Panc1 (cell line): ENCODE measurements at regions not wholly inside any gene's neighbourhood (a gene's known extent, or its start where the extent isn't known, plus 50 kb on each side); places are given as distances from the start of the nearest gene placed in this dataset.
"Not testable (repeated sequence)": the region's sequence is repeated elsewhere in the genome, so short reads cannot be mapped to it uniquely, and the experiment has no call there.

Experiments used
- POLR2AphosphoS5 ChIP-seq: IDR thresholded peaks from 2 replicates; pipeline ENCODE4 v1.6.1; 2012; ENCODE audit warnings: mild to moderate bottlenecking, low read depth, low read length, moderate library complexity
- TF ChIP-seq, protein P1 (sequence below): fragments of 450-650 bp; IDR thresholded peaks from 2 replicates; pipeline ENCODE4 v1.5.1; 2017; ENCODE audit warnings: mild to moderate bottlenecking

DNA sequence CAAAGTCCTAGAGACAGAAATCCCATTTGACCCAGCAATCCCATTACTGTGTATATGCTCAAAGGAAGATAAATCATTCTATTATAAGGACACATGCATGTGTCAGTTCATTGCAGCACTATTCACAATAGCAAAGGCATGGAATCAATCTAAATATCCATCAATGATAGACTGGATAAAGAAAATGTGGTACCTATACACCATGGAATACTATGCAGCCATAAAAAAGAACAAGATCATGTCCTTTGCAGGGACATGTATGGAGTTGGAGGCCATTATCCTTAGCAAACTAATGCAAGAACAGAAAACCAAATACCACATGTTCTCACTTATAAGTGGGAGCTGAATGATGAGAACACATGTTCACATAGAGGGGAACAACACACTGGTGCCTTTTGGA lies 169.8 kb upstream of the ATXN1 start:
- TF ChIP-seq, protein P1, sequence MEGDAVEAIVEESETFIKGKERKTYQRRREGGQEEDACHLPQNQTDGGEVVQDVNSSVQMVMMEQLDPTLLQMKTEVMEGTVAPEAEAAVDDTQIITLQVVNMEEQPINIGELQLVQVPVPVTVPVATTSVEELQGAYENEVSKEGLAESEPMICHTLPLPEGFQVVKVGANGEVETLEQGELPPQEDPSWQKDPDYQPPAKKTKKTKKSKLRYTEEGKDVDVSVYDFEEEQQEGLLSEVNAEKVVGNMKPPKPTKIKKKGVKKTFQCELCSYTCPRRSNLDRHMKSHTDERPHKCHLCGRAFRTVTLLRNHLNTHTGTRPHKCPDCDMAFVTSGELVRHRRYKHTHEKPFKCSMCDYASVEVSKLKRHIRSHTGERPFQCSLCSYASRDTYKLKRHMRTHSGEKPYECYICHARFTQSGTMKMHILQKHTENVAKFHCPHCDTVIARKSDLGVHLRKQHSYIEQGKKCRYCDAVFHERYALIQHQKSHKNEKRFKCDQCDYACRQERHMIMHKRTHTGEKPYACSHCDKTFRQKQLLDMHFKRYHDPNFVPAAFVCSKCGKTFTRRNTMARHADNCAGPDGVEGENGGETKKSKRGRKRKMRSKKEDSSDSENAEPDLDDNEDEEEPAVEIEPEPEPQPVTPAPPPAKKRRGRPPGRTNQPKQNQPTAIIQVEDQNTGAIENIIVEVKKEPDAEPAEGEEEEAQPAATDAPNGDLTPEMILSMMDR, result not testable (repeated sequence)
- TF ChIP-seq POLR2AphosphoS5, result not testable (repeated sequence)
